ENCODE measurements at regions not wholly inside any gene's neighbourhood (a gene's known extent, or its start where the extent isn't known, plus 50 kb on each side); places are given as distances from the start of the nearest gene placed in this dataset.

DNA sequence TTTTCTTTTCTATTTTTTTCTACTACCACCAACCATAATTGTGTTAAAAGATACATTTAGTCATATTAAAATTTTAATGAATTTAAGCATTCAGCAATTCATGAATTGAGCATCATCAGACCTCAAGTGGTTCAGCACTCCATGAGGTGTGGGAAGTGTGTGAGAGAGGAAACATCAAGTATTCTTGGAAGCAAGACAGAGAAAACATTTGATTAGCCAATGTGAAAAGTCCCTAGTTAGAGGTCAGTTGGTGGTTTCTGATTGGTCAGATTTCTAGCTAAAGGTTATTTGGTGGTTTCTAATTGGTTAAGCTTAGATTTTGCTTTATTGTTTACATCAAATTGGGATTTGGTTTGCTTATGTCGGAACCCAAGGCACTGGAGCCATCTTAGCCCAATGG, 134.7 kb downstream of the KLF5 start:
- H3K4me3 Mint-ChIP-seq, result no peak overlapping the region
- no peaks in the 10 kb centered on the region for H3K9me3 Mint-ChIP-seq
- H3K27ac Mint-ChIP-seq, result no peak overlapping the region
- no peaks in the 10 kb centered on the region for H3K27me3 Mint-ChIP-seq (ENCODE audit: low read depth)
- H3K36me3 Mint-ChIP-seq (ENCODE audit: low read depth), result no peaks in the 10 kb centered on the region
- peaks cover 15% of the 10 kb centered on the region for H3K4me1 Mint-ChIP-seq
- TF ChIP-seq, protein P1, sequence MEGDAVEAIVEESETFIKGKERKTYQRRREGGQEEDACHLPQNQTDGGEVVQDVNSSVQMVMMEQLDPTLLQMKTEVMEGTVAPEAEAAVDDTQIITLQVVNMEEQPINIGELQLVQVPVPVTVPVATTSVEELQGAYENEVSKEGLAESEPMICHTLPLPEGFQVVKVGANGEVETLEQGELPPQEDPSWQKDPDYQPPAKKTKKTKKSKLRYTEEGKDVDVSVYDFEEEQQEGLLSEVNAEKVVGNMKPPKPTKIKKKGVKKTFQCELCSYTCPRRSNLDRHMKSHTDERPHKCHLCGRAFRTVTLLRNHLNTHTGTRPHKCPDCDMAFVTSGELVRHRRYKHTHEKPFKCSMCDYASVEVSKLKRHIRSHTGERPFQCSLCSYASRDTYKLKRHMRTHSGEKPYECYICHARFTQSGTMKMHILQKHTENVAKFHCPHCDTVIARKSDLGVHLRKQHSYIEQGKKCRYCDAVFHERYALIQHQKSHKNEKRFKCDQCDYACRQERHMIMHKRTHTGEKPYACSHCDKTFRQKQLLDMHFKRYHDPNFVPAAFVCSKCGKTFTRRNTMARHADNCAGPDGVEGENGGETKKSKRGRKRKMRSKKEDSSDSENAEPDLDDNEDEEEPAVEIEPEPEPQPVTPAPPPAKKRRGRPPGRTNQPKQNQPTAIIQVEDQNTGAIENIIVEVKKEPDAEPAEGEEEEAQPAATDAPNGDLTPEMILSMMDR (IDR thresholded peaks at IDR 0.05; ENCODE audit: unreplicated experiment in 3 of 3), result no peak

DNA sequence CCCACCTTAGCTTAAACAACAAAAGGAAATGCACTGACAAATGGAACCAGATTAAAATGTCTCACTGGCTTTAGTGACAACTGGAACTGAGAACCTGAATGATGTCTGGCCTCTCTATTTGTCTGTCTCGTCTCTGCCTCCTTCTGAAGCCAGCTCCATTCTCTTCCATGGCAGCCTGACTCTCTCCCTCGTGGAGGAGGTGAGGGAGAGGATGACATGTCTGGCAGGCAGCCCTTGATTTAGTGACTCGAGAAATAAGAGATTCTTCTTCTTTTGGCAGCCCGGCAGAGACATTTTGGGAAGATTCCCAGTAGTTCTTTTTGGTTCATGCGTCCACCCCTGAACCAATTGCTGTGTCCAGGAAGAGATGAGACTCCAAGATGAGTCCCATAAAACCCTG, 131.7 kb downstream of the KLF5 start:
- peaks cover 14% of the 10 kb centered on the region for H3K4me1 Mint-ChIP-seq
- H3K4me3 Mint-ChIP-seq, result no peak overlapping the region
- no peaks in the 10 kb centered on the region for H3K27me3 Mint-ChIP-seq (ENCODE audit: low read depth)

GRCh38 chr13:73189776-73190175, 131.0 kb downstream of the KLF5 start:
- Mint-ChIP-seq H3K4me3 (no peak overlapping the region), H3K27me3 (ENCODE audit: low read depth) (no peaks in the 10 kb centered on the region), H3K9me3 (no peaks in the 10 kb centered on the region), H3K36me3 (ENCODE audit: low read depth) (no peaks in the 10 kb centered on the region), H3K4me1 (peaks cover 14% of the 10 kb centered on the region), H3K27ac (peak overlapping the region in 2 of 3 experiments; percentile 39 to 81)
- TF ChIP-seq, protein P1 (IDR thresholded peaks at IDR 0.05; ENCODE audit: unreplicated experiment in 3 of 3), result no peak

More for the DNA sequence above, 131.7 kb downstream of the KLF5 start:
- peak overlapping the region in 2 of 3 experiments; percentile 72 to 81 for H3K27ac Mint-ChIP-seq
- H3K9me3 Mint-ChIP-seq, result no peaks in the 10 kb centered on the region
- TF ChIP-seq, protein P1 (IDR thresholded peaks at IDR 0.05; ENCODE audit: unreplicated experiment in 3 of 3), result no peak
- H3K36me3 Mint-ChIP-seq (ENCODE audit: low read depth), result no peaks in the 10 kb centered on the region

DNA sequence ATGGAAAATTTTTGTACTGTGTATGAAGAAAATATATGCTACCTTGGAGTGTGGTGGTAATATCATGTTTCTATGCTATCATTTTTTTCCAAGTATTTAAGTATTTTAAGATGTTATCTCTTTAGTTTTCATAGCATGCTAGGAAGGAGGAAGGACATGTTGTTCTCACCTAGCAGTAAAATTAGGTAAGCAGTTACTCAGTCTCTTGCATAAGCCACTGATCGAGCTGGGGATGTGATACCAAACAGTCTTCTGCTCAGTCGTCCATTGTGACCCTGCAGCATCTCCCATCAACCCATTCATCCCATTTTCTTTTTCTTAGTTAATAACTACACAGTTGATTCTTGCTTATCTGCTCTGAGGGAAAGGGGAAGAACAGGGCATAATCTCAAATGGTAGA, 130.6 kb downstream of the KLF5 start:
- Mint-ChIP-seq H3K4me1 (peaks cover 14% of the 10 kb centered on the region), H3K4me3 (no peak overlapping the region), H3K9me3 (no peaks in the 10 kb centered on the region), H3K27ac (peak overlapping the region in 1 of 3 experiments; percentile 81), H3K27me3 (ENCODE audit: low read depth) (no peaks in the 10 kb centered on the region), H3K36me3 (ENCODE audit: low read depth) (no peaks in the 10 kb centered on the region)
- TF ChIP-seq, protein P1 (IDR thresholded peaks at IDR 0.05; ENCODE audit: unreplicated experiment in 3 of 3), result no peak

DNA sequence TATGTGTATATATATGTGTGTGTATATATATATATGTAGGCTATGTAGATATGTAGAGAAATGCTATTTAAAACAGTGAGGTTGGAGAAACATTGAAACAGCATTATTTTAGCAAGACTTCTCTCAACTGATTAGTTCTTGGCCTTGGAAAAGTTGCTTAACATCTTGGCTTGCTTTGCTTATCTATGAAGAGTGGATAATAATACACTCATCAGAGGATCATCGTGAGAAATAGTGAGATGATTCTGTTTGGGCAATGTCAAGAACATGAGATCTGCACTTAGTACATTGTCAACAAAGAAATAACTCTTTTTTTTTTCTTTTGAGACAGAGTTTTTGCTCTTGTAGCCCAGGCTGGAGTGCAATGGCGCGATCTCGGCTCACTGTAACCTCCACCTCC, 128.3 kb downstream of the KLF5 start:
- Mint-ChIP-seq H3K4me1 (peaks cover 14% of the 10 kb centered on the region), H3K27ac (no peak overlapping the region), H3K36me3 (ENCODE audit: low read depth) (no peaks in the 10 kb centered on the region), H3K9me3 (peaks cover 4% of the 10 kb centered on the region), H3K27me3 (ENCODE audit: low read depth) (no peaks in the 10 kb centered on the region), H3K4me3 (no peak overlapping the region)
- TF ChIP-seq, protein P1 (IDR thresholded peaks at IDR 0.05; ENCODE audit: unreplicated experiment in 3 of 3), result no peak

DNA sequence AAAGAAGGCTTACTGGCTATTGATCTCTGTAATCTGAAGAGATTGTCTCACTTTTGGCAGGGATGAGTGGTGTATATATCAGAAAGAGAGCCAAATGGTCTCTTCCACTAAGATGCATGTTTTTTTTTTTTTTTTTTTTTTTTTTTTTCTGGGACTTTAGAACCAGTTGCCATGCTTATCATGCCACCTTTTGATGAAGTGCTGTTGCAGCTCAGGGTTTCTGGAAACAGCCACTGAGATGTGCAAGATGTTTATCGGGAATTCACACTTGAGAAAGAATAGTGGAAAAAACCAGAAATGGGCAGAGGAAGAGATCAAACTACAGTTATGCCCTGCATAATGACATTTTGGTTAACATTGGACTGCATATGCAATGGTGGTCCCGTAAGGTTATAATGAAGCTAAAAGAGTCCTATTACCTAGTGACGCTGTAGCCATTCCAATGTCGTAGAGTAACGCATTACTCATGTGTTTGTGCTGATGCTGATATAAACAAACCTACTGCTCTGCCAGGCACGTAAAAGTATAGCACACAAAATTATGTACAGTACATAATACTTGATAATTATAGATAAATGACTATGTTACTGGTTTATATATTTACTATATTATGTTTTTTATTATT, 121.0 kb downstream of the KLF5 start:
- Mint-ChIP-seq H3K4me1 (no peaks in the 10 kb centered on the region), H3K9me3 (peaks cover 4% of the 10 kb centered on the region), H3K36me3 (ENCODE audit: low read depth) (no peaks in the 10 kb centered on the region), H3K4me3 (no peak overlapping the region), H3K27me3 (ENCODE audit: low read depth) (no peaks in the 10 kb centered on the region), H3K27ac (no peak overlapping the region)
- TF ChIP-seq, protein P1 (IDR thresholded peaks at IDR 0.05; ENCODE audit: unreplicated experiment in 3 of 3), result no peak

Measured in nephron (organoid).